Right cardiac atrium (tissue), 5 donors: ENCODE measurements at regions not wholly inside any gene's neighbourhood (a gene's known extent, or its start where the extent isn't known, plus 50 kb on each side); places are given as distances from the start of the nearest gene placed in this dataset.

Experiments used
- ATAC-seq, 2 donors: fragments of 200-7000 bp; cut with Tn5 transposase; one replicate each; pipeline versions ENCODE4 v1.8.0 to v1.9.1; 2020; ENCODE audit warnings: moderate library complexity in 2 of 2, mild to moderate bottlenecking in 1 of 2
- DNase-seq, 3 donors: peaks; one replicate each; pipeline ENCODE4 v3.0.0-alpha.2; 2020
- H3K27ac ChIP-seq: one replicate; pipeline ENCODE4 v1.5.1; 2013; ENCODE audit warnings: mild to moderate bottlenecking, low read length, control low read depth, moderate library complexity
- H3K27me3 ChIP-seq: one replicate; pipeline ENCODE4 v1.6.1; 2013; ENCODE audit not compliant: control insufficient read depth, insufficient read depth
- H3K4me1 ChIP-seq: one replicate; pipeline ENCODE4 v1.6.1; 2013; ENCODE audit warnings: low read length; ENCODE audit not compliant: control insufficient read depth, insufficient read depth
- H3K4me3 ChIP-seq: one replicate; pipeline ENCODE4 v1.5.1; 2013; ENCODE audit warnings: low read length, control low read depth
- H3K9me3 ChIP-seq: one replicate; pipeline ENCODE4 v1.6.1; 2013; ENCODE audit warnings: low read length; ENCODE audit not compliant: control insufficient read depth
- WGBS: extraction: QIAGEN DNeasy Blood & Tissue Kit; methylation state at CpG from one replicate; pipeline ENCODE4 v1.1.7; 2013; 5-methylcytosine and 5-hydroxymethylcytosine counted together
- intact Hi-C, 4 donors: fragments of 100-400 bp; cut with DNase I; formaldehyde crosslinking; loops; one replicate each; pipeline versions ENCODE4 v1.11.0 to v1.14.0; 2022 to 2023
- donor health status: healthy with polysubstance abuse.
- donor health status: DM: no; HTN: yes; CAD: no.
- donor health status: DM: no; HTN: no; CAD: no.
- donor health status: DM: no; HTN: yes; CAD: no; lungs with severe emphysema.
- donor health status: DM: yes; HTN: yes; CAD: no.

GRCh38 chr17:55829995-55830612 is 79.3 kb downstream of the PCTP start:
- intact Hi-C loops, result no loop called here
- DNase-seq, result no peak
- Histone ChIP-seq H3K4me1 (no peaks in the 10 kb centered on the region), H3K9me3 (no peaks in the 10 kb centered on the region), H3K27ac (no peak overlapping the region), H3K27me3 (no peaks in the 10 kb centered on the region), H3K4me3 (no peak overlapping the region)
- ATAC-seq, result no peak
- WGBS, result 76% methylated on average over 6 of the region's 6 CpGs

DNA sequence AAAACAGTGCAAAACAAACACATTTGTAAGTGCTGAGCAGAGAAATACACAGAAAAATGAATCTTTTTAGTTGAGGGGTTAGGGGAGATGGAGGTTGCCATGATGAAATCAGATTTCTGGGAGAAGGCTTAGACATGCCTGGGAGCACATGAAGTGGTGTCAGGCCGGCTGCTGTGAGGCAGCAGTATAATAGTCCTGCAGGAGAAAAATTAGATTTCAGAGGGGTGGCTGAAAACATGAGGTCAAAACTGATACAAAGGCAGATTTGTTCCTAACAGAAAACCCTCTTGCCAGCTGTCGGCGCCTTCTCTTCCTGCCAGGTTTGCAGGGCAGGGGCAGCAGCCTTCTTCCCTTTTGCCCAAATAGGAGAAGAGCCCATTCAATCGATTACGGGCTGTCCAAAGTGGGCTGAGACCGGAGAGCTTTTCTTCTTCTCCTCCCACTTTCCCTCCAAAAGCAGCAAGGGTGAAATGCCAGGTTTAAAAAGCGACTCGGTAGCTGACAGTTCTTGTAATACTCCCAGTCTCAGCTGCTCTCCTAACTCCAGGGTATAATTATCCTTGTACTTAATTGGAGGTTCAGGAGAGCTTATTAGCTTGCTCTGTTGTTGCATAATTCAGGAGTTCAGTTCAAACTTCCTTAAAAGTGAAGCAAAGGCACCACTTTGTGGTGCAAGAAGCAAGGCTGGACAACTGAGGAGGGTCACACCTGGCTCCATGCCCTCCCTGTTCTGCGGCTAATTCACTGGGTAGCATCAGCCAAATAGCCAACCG is 80.0 kb downstream of the PCTP start:
- ATAC-seq, result no peak
- no peaks in the 10 kb centered on the region for H3K4me1 ChIP-seq
- no peaks in the 10 kb centered on the region for H3K9me3 ChIP-seq
- H3K27me3 ChIP-seq, result no peaks in the 10 kb centered on the region
- intact Hi-C loops, result no loop called here
- H3K4me3 ChIP-seq, result no peak overlapping the region
- no peak for DNase-seq
- 81% methylated on average over 10 of the region's 10 CpGs for WGBS
- H3K27ac ChIP-seq, result no peak overlapping the region

GRCh38 chr17:55833306-55833705 is 82.5 kb downstream of the PCTP start:
- ATAC-seq (no peak), DNase-seq (no peak)
- Histone ChIP-seq H3K27me3 (no peaks in the 10 kb centered on the region), H3K9me3 (no peaks in the 10 kb centered on the region), H3K4me1 (no peaks in the 10 kb centered on the region), H3K4me3 (no peak overlapping the region), H3K27ac (no peak overlapping the region)
- intact Hi-C loops, result no loop called here
- WGBS, result 91% methylated on average over 1 of the region's 1 CpG

DNA sequence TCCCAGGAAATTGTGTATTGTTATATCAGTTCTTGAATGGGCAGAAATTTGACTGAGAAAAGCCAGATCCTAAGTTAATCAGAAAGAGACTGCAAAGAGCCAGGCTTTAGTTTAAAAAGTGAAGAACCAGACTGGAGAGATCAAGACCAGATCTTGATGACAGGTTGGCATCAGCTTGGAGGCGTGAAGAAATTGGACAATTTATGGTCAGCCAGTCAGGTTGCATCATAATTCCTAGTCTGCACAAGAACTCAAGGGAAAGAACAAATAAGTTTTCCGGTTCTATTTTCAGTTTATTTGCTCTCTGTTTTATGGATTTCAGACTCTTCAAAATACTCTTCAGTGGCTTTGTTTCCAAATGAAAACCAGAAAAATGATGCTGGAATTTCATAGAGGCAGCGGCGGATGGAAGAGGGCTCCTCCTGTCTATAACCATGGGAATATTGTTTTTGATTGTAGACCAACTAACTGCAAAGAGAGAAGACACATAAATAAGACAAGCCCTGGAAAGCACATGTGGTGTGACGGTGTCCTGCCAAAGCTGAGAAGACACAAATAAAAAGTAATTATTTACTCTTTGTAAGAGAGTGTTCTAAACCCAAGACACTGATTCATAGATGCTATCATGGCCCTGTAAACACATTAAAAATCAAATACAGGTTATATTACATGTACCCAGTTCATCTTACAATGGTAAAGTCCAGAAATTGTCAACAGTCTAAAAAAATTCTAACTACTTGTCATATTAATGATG is 91.7 kb downstream of the PCTP start:
- Histone ChIP-seq H3K27me3 (no peaks in the 10 kb centered on the region), H3K4me3 (no peak overlapping the region), H3K9me3 (no peaks in the 10 kb centered on the region), H3K27ac (no peak overlapping the region), H3K4me1 (no peaks in the 10 kb centered on the region)
- DNase-seq, result no peak
- no peak for ATAC-seq
- intact Hi-C loops, result loop anchor here in 1 of 4 donors (10.0 kb wide), 1 partner anchor 642 kb away; no protein-coding TSS in a partner anchor
- 73% methylated on average over 5 of the region's 5 CpGs for WGBS

- WGBS, result 94% methylated on average over 3 of the region's 3 CpGs
- DNase-seq (no peak), ATAC-seq (no peak)
- Histone ChIP-seq H3K27ac (no peak overlapping the region), H3K9me3 (no peaks in the 10 kb centered on the region), H3K4me1 (no peaks in the 10 kb centered on the region), H3K27me3 (no peaks in the 10 kb centered on the region), H3K4me3 (no peak overlapping the region)
- intact Hi-C loops, result loop anchor here in 1 of 4 donors (10.0 kb wide), 1 partner anchor 641 kb away; no protein-coding TSS in a partner anchor
These were observed 92.9 kb downstream of the PCTP start for GRCh38 chr17:55843785-55844184.

- DNase-seq, result peak; percentile 54 to 83 (median 83)
- Histone ChIP-seq H3K27me3 (no peaks in the 10 kb centered on the region), H3K4me3 (no peak overlapping the region), H3K4me1 (no peaks in the 10 kb centered on the region), H3K9me3 (no peaks in the 10 kb centered on the region), H3K27ac (no peak overlapping the region)
- intact Hi-C loops, result loop anchor here in 2 of 4 donors (5.0 to 10.0 kb wide), 2 partner anchors 637 to 639 kb away; no protein-coding TSS in a partner anchor
- peak; percentile 91 to 94 for ATAC-seq
- WGBS, result 4% methylated on average over 32 of the region's 32 CpGs
These were observed 94.5 kb downstream of the PCTP start for GRCh38 chr17:55845385-55845784.

- Histone ChIP-seq H3K27me3 (no peaks in the 10 kb centered on the region), H3K4me1 (no peaks in the 10 kb centered on the region), H3K9me3 (no peaks in the 10 kb centered on the region), H3K4me3 (no peak overlapping the region), H3K27ac (no peak overlapping the region)
- intact Hi-C loops, result loop anchor here in 2 of 4 donors (5.0 to 10.0 kb wide), 2 partner anchors 636 to 638 kb away; no protein-coding TSS in a partner anchor
- no peak for DNase-seq
- no peak for ATAC-seq
These were observed 95.9 kb downstream of the PCTP start for GRCh38 chr17:55846745-55847144.

GRCh38 chr17:55852734-55853133 is 101.9 kb downstream of the PCTP start:
- Histone ChIP-seq H3K27me3 (peaks cover 3% of the 10 kb centered on the region), H3K4me3 (no peak overlapping the region), H3K27ac (no peak overlapping the region), H3K9me3 (no peaks in the 10 kb centered on the region), H3K4me1 (no peaks in the 10 kb centered on the region)
- ATAC-seq (no peak), DNase-seq (no peak)
- intact Hi-C loops, result no loop called here

- Histone ChIP-seq H3K27me3 (no peaks in the 10 kb centered on the region), H3K27ac (no peak overlapping the region), H3K4me3 (no peak overlapping the region), H3K9me3 (no peaks in the 10 kb centered on the region), H3K4me1 (no peaks in the 10 kb centered on the region)
- ATAC-seq, result peak in 1 of 2 donors; percentile 60
- intact Hi-C loops, result no loop called here
- 34% methylated on average over 2 of the region's 2 CpGs for WGBS
- peak in 1 of 3 donors; percentile 17 for DNase-seq
These were observed 108.5 kb downstream of the PCTP start for GRCh38 chr17:55859301-55859795.

GRCh38 chr17:55865072-55865762 is 114.4 kb downstream of the PCTP start:
- ATAC-seq (no peak), DNase-seq (no peak)
- Histone ChIP-seq H3K27ac (no peak overlapping the region), H3K4me1 (no peaks in the 10 kb centered on the region), H3K4me3 (no peak overlapping the region), H3K27me3 (no peaks in the 10 kb centered on the region), H3K9me3 (no peaks in the 10 kb centered on the region)
- intact Hi-C loops, result no loop called here
